GM10266 (cell line): ENCODE measurements at regions not wholly inside any gene's neighbourhood (a gene's known extent, or its start where the extent isn't known, plus 50 kb on each side); places are given as distances from the start of the nearest gene placed in this dataset.

Experiments
- DNase-seq: peaks from one replicate; pipeline ENCODE4 v3.0.0; 2012; ENCODE audit errors: extremely low spot score
- TF ChIP-seq, protein P1 (sequence below): IDR thresholded peaks from 2 replicates; pipeline ENCODE4 v1.5.1; 2012; ENCODE audit warnings: mild to moderate bottlenecking, low read depth; ENCODE audit not compliant: control insufficient read depth, insufficient read depth; ENCODE audit errors: missing control alignments

DNA sequence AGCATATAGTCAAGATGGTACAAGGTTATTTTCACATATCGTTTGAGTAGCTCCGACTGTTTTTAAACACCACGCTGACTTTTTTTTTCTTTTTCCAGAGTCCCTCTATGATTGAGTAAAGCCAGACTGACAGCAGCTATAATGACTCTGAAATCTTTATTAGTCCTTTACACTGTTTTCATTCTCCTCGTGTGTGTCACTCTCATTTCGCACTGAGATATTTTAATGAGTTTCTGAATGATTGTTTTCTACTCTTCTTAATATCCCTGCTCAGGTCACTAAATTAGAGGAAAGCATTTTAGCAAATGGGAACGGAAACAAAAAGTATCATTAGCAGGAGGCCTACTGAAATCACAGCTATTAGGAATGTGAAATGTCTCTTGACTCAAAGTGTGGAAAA lies 162.3 kb upstream of the MTPN start:
- no peak for DNase-seq
- TF ChIP-seq, protein P1, sequence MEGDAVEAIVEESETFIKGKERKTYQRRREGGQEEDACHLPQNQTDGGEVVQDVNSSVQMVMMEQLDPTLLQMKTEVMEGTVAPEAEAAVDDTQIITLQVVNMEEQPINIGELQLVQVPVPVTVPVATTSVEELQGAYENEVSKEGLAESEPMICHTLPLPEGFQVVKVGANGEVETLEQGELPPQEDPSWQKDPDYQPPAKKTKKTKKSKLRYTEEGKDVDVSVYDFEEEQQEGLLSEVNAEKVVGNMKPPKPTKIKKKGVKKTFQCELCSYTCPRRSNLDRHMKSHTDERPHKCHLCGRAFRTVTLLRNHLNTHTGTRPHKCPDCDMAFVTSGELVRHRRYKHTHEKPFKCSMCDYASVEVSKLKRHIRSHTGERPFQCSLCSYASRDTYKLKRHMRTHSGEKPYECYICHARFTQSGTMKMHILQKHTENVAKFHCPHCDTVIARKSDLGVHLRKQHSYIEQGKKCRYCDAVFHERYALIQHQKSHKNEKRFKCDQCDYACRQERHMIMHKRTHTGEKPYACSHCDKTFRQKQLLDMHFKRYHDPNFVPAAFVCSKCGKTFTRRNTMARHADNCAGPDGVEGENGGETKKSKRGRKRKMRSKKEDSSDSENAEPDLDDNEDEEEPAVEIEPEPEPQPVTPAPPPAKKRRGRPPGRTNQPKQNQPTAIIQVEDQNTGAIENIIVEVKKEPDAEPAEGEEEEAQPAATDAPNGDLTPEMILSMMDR: no peak

DNA sequence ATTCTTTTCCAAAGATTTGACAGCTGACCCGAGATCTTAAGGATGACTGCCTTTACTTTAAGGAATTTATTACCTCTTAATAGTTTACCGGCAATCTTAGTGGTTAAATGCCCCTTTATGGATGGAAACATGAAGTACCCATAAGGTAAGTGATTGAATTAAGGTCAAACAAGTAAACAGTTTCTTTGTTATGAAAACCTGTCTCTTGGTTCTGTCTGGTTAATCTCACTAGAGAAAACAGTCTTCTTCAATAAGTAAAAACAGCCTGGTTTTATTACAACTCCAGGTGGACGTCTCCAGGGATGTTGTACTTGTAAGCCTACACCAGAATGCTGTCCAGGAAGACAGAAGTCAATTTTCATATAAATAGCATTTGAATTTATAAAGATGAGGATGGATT lies 161.8 kb upstream of the MTPN start:
- TF ChIP-seq, protein P1: no peak
- DNase-seq: no peak

DNA sequence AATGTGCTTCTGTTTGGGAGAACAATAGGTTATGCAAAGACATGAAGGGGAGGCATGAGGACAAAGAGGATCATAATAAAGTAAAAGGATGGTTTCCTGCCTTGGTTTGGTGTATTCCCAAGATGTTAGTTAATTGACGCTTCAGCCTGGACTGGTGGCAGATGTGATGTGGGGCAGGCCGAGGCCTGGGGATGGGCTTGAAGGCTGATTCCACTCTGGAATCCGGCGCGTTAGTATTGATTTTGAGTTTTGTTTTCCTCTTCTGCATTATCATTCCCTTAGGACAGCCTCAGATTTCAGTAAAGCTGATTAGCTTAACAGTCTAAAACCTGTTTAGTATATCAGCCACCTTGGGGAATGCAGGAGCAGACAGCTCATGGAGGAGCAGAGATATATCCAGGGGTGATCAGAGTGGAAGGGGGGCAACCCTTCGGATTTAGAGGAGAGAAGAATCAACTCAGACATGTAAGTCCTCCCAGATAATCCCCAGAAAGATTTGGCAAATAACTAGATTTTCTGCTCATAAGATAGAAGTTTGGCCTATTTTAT lies 159.8 kb upstream of the MTPN start:
- TF ChIP-seq, protein P1: no peak
- DNase-seq: no peak

DNA sequence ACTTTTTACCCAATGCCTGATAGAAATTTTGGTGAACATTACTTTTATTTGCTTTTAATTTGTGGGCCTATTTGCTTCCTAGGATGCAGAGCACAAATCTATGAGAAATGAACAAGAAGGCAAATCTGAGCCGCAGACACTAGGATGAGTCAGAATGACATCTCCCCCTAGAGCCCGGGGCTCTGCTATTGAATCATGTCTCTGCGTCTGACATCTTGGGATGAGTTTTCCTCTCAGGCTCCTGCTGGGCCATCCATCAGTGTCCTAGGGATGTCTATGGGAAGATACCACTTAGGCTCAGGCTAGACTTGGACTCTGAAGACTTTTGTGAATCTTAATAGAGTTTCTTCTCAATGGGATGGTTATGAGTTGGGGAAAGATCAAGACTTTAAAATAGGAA lies 157.3 kb upstream of the MTPN start:
- TF ChIP-seq, protein P1: no peak
- no peak for DNase-seq

- TF ChIP-seq, protein P1: no peak
- no peak for DNase-seq
Observed at GRCh38 chr7:136133551-136133950, 156.4 kb upstream of the MTPN start.

DNA sequence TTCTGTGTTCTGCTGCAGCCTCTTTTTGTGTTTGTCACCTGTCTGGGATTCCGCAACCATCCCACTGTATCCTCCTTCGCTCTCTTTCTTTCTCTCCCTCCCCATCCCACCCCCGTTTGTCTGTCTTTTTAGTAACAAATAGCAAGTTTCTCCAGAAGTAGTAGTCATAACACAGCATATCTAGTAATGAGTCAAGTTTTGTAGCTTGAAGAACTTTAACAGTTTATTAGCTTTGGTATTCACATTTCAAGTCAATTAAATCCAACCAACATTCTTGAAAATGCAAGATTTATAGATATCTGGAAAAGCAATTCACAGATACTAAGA lies 154.1 kb upstream of the MTPN start:
- DNase-seq: no peak
- TF ChIP-seq, protein P1: no peak

GRCh38 chr7:136130511-136131303 lies 153.5 kb upstream of the MTPN start:
- DNase-seq: no peak
- TF ChIP-seq, protein P1: no peak
